HuH-7.5 (cell line): ENCODE measurements at regions not wholly inside any gene's neighbourhood (a gene's known extent, or its start where the extent isn't known, plus 50 kb on each side); places are given as distances from the start of the nearest gene placed in this dataset.

Experiments used
- DNase-seq: peaks from one replicate; pipeline ENCODE4 v3.0.0; 2011; ENCODE audit warnings: low spot score

DNA sequence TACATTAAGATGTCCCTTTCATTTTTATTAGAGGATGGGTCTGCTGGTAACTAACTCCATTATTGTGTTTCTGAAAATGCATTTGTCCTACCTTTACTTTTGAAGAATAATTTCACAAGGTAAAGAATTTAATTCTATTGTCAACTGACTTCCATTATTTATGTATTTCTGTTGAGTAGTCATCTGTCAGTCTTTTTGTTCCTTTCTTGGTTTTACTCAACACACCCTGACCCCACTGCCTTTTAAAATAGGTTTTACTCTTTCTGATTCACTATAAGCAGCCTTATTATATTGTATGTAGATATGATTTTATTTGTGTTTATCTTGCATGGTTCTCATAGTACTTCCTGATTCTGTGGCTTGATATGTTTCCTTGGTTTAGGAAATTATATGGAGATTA, 237.5 kb downstream of the TGFB2 start:
- DNase-seq: no peak

DNA sequence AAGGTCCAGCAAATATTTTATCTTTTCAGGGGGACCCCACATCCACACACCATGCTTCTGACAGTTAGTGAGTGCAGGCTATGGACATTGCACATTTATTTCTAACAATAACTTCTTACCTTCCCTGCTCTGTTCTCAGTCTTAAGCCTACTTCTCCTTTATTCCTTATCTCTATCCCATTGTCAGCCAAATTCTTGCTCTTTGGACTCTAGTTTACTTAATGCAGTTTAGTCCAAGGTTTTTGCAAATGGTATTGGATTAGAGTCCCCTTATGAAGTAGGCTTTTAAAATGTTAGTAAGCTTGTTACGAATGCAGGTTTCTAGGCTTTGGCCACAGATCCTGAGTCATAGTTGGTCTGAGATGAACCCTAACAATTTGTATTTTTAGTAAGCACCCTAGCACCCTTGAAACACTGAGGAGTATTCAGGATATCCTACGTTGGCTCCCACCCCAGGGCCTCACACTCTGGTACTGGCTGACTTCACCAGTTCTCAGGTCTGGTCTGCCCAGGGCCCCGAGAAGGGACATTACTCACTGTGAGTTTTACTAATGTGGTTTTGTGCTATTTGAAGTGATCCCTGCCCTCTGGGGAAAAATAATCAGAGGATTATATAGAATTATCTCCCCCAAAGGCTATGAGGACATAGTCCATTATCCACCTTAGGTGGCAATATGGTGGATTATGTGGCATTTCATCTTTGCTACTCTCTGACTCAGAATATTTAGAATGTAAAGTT, 239.5 kb downstream of the TGFB2 start:
- no peak for DNase-seq

DNA sequence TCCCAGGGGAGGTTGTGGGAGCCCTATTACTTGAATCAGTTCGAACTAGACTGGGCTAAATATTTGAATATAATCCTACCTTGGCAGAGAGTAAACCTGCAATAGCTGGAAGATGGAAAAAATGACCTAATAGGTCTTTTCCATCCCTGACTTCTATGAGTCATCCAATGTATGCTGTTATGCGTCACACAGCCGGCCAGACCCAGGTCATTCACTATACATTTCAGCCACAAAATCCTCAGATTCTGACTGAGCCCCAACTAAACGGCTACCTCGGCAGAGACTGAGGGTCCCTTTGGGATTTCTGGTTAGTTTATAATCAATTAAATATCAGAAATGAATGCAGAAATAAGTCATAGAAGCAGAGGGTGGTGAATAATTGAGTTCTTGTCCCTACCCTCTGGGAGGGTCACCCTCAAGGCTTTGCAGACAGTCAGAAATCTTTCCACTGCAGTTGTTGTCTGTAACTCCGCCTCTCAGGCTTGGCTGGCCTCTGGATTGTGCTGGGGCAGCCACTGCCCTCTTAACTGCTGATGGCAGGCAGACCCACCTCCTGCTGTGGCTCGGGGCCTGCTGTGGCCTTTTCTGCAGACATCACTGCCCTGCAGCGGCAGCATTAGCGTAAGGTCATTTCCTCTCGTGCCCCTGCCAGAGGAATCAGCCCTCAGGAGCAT, 240.5 kb downstream of the TGFB2 start:
- peak; percentile 24 for DNase-seq

DNA sequence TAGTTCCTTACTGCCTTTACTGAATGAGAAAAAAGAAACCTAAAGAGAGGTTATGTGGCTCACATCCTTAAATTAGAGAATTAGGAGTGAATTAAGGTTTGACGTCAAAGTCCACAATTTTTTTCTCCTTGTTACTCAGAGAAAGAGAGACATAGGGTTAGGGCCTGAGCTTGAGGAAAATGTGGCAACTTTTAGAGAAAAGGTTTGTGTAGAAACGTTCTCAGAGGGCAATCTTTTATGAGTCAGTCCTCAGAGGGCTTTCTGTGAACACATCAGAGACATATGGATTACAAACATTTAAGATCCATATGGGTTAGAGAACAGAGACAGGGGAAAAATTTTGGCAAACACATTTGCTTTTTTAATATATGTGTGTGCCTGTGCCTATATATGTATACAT, 242.8 kb downstream of the TGFB2 start:
- DNase-seq: no peak

DNA sequence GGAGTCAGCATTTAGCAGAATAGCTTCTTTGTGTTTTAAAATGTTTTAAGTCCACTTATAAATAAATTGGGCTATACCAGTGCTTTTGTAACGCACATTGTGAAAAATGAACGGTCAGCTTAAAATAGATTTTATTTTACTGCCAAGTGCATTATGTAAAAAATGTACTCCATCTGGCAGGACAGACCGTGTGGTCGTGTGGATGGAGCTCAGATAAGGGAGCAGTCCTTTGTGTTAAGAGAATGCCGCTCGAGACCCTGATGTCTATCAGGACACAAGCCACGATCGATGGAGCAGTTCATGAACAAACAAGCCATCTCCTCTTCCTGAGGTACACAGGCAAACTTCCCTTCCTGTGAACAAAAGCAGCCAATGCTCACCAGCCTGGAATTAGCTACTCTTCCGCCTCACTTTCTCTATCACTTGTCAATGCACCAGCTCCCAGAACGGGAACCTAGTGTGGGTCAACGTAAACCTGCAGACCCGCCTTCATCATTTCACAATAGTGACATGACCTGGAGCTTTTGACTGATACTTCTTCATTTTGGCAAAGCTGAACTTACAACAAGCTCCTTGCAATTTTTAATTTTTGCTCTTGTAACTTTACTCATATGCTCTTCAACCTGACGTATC, 243.5 kb downstream of the TGFB2 start:
- peak; percentile 26 for DNase-seq

DNA sequence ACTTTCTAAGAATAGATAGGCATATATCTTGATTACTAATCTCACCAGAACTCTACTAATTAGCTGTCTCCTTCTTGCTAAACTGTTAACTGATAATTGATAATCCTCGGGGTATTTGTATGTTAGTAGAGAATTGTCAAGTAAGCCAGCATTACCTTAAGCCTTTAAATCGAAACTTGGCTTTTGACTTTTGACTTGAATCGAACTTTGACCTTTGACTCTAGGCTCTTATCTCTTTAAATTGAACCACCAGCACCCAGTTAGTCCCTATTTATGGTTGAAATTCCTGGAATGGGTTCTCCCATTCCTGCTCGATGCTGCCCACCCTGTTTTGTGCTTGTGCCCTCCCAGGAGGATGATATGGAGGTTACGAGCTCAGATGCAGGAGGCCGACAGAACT, 244.4 kb downstream of the TGFB2 start:
- DNase-seq: no peak

DNA sequence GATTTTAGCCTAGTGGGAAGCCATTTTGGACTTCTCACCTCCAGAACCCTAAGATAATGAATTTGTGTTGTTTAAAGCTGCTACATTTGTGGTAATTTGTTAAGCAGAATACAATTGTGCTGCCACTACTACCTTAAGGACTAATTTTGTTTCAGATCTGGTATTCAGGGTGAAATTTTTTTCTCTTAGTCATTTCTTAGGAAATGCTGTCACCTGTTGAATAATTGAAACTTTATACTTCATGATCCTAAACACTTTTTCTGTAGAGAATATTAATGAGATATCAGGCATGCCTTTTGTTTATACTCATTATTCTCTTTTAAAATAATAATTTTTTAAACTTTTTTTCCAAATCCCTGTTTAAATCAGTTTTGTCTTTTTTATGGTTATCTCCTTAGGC, 246.8 kb downstream of the TGFB2 start:
- no peak for DNase-seq

DNA sequence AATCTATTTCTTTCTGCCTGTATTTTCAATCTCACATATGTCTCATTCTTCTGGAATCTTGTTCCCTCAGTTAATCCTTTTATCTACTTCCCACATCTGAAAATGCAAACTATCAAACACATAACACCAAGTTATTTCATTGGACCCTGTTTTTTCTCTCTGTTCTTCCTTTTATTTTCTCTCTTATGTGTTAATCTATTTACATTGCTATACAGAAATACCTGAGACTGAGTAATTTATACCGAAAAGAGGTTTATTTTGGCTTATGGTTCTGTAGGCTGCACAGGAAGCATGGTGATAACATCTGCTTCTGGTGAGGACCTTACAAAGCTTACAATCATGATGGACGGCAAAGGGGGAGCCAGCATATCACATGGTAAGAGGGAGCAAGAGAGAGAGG, 247.6 kb downstream of the TGFB2 start:
- DNase-seq: no peak

DNA sequence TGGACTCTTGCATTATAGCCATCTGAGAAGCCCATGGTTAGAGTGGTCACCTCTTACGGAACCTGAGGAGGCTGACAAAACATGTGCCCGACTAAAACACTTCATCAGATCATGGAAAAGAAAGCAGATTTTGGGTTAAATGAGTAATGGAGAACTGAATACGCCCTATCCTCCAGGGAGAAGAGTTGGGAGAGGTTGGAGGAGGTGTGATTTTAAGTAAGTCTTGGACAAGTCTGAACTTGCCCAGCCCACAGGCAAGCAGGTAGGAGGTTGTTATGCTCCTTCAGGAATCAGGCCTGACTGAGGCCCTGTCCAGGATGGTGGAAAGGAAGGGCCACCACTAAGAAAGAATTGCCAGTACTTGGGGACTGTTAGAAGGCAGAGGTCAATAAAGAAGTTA, 255.8 kb downstream of the TGFB2 start:
- DNase-seq: no peak

DNA sequence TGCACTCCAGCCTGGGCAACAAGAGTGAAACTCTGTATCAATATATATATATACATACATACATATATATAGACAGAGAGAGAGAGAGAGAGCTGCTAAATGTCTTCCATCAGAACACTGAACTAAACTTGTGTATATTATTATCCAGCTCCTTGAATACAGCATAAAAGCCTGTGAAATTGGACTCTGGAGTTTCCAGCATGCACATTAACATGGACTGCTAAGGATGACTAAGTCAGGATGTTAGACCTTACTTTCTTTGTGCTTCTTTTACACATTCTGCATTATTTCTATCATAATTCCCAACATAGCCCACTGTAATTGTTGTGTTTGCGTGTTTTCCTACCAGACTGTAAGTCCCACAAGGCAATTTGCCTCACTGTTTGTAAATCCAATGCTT, 259.1 kb downstream of the TGFB2 start:
- DNase-seq: no peak

DNA sequence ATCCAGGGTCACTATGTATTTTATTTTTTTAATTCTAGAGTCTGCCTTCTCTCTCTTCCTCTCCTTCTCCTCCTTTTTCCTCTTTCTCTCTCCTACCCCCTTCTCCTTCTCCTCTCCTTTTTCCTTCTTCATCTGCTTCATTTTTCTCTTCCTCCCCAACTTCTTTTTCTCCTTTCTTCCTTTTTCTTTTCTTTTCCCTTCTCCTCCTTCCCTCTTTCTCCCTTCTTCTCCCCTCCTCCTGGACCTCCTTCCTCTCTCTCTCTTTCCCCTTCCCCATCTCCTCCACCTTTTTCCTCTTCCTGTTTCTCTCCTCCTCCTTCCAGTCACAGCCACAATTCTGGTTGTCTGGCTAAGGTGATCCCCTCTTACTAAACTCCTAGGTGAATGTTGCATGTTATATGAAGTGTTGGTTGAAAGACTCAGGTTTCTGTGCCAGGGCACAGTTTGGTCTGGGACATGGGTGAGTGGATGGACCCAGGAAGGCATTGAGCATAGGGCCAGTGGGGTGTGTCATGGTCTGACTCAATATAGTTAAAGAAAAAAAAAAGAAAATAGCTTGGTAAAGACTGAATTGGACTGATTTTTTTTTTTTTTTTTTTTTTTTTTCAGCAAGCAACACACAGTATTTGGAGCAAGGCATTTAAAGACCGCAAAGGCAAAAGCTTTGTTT, 266.9 kb downstream of the TGFB2 start:
- DNase-seq: no peak

DNA sequence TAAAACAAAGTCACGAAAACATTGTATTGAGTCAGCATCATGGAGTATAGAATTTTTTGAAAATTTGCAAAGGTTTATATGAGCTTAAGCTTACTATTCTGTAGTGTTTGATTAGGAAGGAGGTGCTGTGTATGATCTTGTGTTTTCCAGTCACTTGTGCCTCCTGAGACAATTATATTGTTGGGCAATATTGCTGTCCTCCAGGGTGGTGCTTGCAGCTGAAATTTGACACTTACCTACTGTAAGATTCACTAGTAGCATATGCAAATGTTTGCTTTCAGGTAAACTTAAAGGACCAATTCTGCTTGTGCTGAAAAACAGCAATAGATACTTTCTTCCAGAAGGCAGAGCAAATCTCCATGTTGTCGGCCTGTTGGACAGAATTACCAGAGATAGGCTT, 268.0 kb downstream of the TGFB2 start:
- DNase-seq: no peak

DNA sequence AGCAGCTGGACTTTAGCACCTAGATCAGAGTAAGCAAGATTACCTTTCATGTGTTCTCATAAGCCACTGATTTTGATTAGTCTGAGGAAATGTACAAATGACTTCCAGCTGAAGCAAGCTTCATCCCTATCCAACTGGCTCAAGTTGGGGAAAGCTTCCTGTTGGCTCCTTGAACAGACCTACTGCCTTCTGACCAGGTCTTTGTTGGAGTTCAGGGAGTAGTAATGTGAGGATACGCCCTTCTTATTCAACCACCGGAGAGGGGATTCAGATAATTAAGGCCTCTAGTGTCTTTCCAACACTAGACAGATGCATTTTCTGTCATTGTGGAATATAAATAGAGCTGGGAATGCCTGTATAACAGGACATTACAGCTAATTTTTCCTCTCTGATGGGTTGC, 268.9 kb downstream of the TGFB2 start:
- no peak for DNase-seq

DNA sequence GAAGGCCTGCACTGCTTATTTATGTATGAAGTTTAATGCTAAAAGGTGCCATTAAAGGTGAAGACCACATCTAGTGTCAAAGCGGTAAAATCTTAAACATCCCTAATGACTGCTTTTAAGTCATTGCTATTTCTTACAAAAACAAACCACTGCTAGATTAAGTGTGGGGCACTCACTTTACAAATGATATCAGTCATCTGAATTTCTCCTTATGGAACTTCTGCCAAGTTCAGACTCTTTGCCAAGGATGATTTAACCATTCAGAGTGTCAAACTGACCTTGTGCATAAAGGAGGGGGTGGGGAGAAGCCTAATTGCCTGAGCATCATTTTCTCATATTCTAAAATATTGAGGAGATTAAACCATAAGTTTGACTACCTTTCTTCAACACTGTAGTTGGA, 271.5 kb downstream of the TGFB2 start:
- DNase-seq: no peak

DNA sequence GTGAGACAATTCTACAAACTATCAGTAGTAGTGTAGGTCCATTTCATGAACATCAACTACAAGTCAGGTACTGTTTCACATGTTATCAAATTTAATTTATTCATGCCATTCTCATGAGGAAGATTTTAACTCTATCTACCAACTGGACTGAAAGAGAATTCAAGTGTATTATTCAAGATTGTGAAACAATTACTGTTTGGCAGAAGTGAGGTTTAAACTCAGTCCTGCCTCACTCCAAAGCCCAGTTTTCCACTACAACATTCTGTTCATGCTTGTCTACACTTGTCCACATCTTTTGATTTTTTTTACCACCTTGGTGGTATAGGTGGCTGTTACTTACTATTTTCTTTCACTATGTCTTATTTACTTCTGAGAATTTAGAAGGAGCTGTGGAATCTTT, 272.9 kb downstream of the TGFB2 start:
- no peak for DNase-seq

DNA sequence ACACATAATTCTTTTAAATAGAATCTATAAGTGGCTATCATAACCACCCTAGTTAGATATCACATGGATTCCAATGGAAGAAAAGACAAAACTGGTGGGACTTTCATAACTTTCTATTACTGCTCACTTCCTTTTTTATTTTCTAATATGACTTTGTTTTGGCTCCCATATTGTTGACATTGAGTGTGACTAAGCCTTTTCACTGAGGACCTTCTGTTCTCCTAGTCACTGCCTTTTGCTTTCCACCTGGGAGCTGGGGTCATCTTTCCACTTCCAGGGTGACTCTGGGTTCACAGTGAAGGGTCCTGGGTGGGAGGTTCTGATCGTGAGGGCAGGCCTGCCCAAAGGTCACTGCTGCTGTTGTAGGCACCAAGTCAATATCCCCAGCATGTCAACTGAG, 275.8 kb downstream of the TGFB2 start:
- DNase-seq: no peak

DNA sequence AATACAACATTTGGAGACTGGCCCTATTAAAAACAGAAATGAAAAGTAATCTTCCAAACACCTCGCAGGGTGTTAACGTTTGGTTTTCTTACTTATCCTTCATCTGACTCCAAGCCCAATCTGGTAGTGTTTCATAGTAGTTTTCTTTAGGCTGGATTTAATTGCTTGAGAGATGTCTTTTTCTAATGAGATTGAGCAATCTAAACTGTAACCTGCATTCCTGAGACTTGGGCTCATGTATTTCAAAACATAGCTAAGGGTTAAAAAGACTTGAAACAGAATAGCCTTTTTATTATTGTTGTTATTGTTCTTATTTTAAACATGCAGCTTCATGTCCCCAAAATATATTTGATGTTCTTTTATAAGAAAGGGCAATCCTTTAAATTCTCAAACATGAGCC, 278.9 kb downstream of the TGFB2 start:
- no peak for DNase-seq

DNA sequence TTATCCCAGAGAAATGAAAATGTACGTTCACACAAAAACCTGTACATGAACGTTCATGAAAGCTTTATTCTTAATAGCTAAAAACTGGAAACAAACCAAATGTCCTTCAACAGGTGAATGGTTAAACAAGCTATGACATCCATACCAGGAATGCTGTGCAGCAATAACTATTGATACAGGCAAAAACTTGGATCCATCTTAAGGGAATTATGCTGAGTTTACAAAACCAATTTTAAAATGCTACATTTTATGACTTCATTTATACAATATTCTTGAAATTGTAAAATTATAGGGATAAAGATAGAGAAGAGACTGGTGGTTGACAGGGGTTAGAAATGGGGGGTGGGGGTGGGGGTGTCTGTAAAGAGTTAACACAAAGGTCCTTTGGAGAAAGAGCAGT, 280.3 kb downstream of the TGFB2 start:
- DNase-seq: no peak

DNA sequence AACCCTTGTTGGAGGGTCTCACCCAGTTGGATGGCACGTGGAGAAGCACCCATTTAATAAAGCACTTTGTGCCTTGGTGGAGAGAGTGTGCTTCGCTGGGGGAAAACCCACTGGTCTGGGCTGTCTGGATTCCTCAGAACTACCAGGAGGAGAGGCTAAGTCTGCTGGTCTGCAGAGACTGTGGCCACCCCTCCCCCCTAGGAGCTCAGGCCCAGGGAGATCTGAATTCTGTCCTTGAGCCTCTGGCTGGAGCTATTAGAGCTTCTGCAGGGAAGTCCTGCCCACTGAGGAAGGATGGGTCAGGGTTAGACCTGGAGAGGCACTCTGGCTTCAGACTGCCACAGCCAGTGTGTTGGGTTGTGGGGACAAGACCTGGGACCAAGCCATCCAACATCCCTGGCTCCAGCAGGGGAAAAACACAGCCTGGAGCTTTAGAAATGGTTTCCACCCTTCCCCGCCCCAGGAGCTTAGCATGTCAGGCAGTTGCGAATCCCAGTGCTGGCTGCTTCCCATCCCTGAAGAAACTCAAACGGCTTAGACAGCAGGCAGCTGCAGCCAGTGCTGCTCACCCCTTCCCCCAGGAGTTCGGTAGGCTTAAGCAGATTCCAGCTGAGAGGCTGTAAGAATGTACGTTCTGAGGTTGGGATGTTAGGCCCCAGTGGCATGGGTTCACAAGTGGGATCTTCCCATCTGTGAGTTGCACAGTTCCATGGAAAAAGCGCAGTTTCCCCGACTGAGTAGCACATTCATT, 288.3 kb downstream of the TGFB2 start:
- DNase-seq: no peak

DNA sequence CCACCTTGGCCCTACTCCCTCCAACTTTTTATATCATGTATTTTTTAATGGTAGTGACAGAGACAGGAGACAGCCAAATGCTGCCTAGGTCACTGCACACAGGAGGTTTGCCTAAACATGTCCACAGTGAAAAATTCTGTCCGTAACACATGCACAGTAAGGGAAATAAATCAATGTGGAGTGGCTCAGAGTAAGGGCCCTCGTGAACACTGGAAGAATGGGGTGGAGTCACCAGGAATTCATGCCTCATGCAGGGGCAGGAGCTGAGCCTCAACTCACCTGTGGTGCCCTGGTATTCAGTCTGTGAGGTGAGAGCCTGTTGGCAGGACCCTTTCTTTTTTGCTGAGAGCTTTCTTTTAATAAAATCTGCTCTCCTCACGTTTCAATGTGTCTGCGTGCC, 289.1 kb downstream of the TGFB2 start:
- DNase-seq: no peak

DNA sequence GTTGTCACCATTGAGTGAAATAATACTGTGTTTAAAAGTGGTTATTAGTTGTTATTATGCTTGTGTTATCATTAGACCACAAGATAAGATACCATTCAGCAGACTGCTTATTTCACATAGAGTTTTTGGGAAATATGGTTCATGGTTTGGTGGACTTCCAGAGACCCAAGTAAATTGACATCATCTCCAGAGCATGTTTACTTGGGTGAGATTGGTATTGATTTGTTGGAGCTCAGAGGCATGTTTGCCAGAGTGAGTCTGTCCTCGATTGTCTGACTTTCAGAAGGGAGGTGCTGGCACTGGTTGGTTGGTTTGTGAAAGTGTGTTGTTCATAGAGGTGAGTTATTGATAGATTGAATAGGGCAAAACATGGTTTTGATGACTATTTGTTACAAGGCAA, 291.4 kb downstream of the TGFB2 start:
- no peak for DNase-seq

DNA sequence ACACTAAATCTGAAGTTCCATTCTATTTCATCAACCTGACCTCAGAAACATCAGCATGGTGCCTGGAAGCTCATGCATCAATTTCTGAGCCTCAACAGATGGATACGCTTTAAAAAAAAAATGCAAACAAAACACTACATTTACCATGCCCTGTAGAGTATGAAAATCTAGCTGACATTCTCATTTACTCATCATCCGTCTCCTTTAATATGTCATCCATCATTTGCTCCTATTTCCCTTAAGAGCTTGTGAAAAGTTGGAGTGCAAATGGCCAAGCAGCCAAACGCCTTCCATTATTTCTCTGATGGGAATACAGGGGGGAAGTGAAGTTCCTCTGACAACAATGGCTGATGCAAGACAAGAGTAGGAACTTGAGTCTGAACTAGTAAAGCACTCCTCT, 295.0 kb downstream of the TGFB2 start:
- no peak for DNase-seq
